22Rv1 (cell line): ENCODE measurements at regions not wholly inside any gene's neighbourhood (a gene's known extent, or its start where the extent isn't known, plus 50 kb on each side); places are given as distances from the start of the nearest gene placed in this dataset.
A peak's percentile ranks its signal among the peaks of the same experiment; 100 is the strongest.

Experiments used
- ZFX ChIP-seq: fragments of 450-650 bp; IDR thresholded peaks from 2 replicates; pipeline ENCODE4 v1.6.1; 2017; ENCODE audit warnings: antibody characterized with exemption, borderline replicate concordance
- TF ChIP-seq, protein P1 (sequence below): fragments of 450-650 bp; IDR thresholded peaks from 2 replicates; pipeline ENCODE4 v1.5.1; 2017; ENCODE audit warnings: mild to moderate bottlenecking

DNA sequence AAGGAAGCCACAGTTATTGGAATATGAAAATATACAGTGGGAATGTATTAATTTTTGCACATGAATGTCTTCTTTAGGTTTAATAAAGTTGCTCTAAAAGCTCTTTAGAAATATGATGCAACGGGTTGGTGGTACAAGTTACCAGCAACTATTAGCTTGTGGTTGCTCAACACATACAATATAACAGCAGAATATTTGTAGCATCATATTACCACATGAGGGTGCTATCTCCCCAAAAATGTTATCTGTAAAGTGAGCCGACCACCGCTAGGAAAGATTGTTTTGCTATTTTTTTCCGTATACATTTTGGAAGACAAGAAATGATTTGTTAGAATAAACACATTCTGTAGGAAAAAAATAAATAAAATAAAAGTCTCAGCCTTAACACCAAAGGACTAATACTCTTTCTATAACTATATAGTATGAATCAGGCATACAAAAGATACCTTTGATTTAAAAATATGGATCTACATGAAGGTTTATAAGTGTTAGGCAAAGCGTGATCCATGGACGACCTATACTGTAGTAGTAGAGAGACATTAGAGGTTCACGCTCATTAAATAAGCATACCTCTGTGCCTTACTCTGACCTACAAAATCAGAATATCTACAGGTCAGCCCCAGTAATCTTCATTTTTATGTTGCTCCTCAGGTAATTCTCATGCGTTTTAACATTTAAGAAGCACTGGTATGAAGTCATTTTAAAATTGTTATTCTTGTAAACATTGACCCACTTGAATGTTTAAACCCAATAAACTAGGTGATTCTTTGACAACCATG, 1110.6 kb upstream of the ACVR2A start:
- TF ChIP-seq, protein P1, sequence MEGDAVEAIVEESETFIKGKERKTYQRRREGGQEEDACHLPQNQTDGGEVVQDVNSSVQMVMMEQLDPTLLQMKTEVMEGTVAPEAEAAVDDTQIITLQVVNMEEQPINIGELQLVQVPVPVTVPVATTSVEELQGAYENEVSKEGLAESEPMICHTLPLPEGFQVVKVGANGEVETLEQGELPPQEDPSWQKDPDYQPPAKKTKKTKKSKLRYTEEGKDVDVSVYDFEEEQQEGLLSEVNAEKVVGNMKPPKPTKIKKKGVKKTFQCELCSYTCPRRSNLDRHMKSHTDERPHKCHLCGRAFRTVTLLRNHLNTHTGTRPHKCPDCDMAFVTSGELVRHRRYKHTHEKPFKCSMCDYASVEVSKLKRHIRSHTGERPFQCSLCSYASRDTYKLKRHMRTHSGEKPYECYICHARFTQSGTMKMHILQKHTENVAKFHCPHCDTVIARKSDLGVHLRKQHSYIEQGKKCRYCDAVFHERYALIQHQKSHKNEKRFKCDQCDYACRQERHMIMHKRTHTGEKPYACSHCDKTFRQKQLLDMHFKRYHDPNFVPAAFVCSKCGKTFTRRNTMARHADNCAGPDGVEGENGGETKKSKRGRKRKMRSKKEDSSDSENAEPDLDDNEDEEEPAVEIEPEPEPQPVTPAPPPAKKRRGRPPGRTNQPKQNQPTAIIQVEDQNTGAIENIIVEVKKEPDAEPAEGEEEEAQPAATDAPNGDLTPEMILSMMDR = peak; percentile 28; the same call in 1 of the 2 replicates
- no peak for TF ChIP-seq ZFX
